ENCODE measurements at regions not wholly inside any gene's neighbourhood (a gene's known extent, or its start where the extent isn't known, plus 50 kb on each side); places are given as distances from the start of the nearest gene placed in this dataset.

GRCh38 chr5:74262544-74263207, 377.9 kb downstream of the ENC1 start:
- no peaks in the 10 kb centered on the region for H3K27me3 ChIP-seq (ENCODE audit: insufficient read depth)
- H3K27ac Mint-ChIP-seq: no peak overlapping the region
- no peaks in the 10 kb centered on the region for H4K20me1 ChIP-seq (replicated peaks; ENCODE audit: insufficient read depth)
- H3K9me3 Mint-ChIP-seq: no peaks in the 10 kb centered on the region
- TF ChIP-seq ZNF331 (CRISPR knock-in tag; IDR thresholded peaks at IDR 0.05; ENCODE audit: low read depth) (no peak), JUNB (IDR thresholded peaks at IDR 0.05; ENCODE audit: unreplicated experiment) (no peak), REST (IDR thresholded peaks at IDR 0.05; ENCODE audit: unreplicated experiment) (no peak), EZH2 (IDR thresholded peaks at IDR 0.05; ENCODE audit: low read depth, unreplicated experiment) (no peak), NANOG (IDR thresholded peaks at IDR 0.05; ENCODE audit: borderline replicate concordance) (no peak)
- TF ChIP-seq, protein P1, sequence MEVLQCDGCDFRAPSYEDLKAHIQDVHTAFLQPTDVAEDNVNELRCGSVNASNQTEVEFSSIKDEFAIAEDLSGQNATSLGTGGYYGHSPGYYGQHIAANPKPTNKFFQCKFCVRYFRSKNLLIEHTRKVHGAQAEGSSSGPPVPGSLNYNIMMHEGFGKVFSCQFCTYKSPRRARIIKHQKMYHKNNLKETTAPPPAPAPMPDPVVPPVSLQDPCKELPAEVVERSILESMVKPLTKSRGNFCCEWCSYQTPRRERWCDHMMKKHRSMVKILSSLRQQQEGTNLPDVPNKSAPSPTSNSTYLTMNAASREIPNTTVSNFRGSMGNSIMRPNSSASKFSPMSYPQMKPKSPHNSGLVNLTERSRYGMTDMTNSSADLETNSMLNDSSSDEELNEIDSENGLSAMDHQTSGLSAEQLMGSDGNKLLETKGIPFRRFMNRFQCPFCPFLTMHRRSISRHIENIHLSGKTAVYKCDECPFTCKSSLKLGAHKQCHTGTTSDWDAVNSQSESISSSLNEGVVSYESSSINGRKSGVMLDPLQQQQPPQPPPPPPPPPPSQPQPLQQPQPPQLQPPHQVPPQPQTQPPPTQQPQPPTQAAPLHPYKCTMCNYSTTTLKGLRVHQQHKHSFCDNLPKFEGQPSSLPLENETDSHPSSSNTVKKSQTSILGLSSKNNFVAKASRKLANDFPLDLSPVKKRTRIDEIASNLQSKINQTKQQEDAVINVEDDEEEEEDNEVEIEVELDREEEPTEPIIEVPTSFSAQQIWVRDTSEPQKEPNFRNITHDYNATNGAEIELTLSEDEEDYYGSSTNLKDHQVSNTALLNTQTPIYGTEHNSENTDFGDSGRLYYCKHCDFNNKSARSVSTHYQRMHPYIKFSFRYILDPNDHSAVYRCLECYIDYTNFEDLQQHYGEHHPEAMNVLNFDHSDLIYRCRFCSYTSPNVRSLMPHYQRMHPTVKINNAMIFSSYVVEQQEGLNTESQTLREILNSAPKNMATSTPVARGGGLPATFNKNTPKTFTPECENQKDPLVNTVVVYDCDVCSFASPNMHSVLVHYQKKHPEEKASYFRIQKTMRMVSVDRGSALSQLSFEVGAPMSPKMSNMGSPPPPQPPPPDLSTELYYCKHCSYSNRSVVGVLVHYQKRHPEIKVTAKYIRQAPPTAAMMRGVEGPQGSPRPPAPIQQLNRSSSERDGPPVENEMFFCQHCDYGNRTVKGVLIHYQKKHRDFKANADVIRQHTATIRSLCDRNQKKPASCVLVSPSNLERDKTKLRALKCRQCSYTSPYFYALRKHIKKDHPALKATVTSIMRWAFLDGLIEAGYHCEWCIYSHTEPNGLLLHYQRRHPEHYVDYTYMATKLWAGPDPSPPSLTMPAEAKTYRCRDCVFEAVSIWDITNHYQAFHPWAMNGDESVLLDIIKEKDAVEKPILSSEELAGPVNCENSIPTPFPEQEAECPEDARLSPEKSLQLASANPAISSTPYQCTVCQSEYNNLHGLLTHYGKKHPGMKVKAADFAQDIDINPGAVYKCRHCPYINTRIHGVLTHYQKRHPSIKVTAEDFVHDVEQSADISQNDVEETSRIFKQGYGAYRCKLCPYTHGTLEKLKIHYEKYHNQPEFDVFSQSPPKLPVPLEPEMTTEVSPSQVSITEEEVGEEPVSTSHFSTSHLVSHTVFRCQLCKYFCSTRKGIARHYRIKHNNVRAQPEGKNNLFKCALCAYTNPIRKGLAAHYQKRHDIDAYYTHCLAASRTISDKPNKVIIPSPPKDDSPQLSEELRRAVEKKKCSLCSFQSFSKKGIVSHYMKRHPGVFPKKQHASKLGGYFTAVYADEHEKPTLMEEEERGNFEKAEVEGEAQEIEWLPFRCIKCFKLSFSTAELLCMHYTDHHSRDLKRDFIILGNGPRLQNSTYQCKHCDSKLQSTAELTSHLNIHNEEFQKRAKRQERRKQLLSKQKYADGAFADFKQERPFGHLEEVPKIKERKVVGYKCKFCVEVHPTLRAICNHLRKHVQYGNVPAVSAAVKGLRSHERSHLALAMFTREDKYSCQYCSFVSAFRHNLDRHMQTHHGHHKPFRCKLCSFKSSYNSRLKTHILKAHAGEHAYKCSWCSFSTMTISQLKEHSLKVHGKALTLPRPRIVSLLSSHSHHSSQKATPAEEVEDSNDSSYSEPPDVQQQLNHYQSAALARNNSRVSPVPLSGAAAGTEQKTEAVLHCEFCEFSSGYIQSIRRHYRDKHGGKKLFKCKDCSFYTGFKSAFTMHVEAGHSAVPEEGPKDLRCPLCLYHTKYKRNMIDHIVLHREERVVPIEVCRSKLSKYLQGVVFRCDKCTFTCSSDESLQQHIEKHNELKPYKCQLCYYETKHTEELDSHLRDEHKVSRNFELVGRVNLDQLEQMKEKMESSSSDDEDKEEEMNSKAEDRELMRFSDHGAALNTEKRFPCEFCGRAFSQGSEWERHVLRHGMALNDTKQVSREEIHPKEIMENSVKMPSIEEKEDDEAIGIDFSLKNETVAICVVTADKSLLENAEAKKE (CRISPR knock-in tag; IDR thresholded peaks at IDR 0.05): no peak
- TF ChIP-seq, protein P2, sequence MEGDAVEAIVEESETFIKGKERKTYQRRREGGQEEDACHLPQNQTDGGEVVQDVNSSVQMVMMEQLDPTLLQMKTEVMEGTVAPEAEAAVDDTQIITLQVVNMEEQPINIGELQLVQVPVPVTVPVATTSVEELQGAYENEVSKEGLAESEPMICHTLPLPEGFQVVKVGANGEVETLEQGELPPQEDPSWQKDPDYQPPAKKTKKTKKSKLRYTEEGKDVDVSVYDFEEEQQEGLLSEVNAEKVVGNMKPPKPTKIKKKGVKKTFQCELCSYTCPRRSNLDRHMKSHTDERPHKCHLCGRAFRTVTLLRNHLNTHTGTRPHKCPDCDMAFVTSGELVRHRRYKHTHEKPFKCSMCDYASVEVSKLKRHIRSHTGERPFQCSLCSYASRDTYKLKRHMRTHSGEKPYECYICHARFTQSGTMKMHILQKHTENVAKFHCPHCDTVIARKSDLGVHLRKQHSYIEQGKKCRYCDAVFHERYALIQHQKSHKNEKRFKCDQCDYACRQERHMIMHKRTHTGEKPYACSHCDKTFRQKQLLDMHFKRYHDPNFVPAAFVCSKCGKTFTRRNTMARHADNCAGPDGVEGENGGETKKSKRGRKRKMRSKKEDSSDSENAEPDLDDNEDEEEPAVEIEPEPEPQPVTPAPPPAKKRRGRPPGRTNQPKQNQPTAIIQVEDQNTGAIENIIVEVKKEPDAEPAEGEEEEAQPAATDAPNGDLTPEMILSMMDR (conservative IDR thresholded peaks at IDR 0.05; ENCODE audit: low read depth in 2 of 2): no peak
- TF ChIP-seq, protein P3, sequence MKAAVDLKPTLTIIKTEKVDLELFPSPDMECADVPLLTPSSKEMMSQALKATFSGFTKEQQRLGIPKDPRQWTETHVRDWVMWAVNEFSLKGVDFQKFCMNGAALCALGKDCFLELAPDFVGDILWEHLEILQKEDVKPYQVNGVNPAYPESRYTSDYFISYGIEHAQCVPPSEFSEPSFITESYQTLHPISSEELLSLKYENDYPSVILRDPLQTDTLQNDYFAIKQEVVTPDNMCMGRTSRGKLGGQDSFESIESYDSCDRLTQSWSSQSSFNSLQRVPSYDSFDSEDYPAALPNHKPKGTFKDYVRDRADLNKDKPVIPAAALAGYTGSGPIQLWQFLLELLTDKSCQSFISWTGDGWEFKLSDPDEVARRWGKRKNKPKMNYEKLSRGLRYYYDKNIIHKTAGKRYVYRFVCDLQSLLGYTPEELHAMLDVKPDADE (IDR thresholded peaks at IDR 0.05): no peak
- ATAC-seq (no peak), DNase-seq (ENCODE audit: low spot score) (no peak)
- H2AFZ ChIP-seq: no peak overlapping the region
- no peak overlapping the region for H3K4me2 ChIP-seq
- no peaks in the 10 kb centered on the region for H3F3A ChIP-seq (replicated peaks; ENCODE audit: low read depth)
- no peak overlapping the region for H3K27ac ChIP-seq (ENCODE audit: low read depth)
- no peak overlapping the region for H3K4me3 Mint-ChIP-seq
- H3K9me2 ChIP-seq (ENCODE audit: insufficient read depth): no peaks in the 10 kb centered on the region
- no peak overlapping the region for H3K4me3 ChIP-seq
- H3K27me3 Mint-ChIP-seq (ENCODE audit: insufficient read depth, low read depth, poor library complexity): peaks cover 3% of the 10 kb centered on the region
- H3K36me3 Mint-ChIP-seq (ENCODE audit: low read depth): no peaks in the 10 kb centered on the region
- H3K36me3 ChIP-seq (ENCODE audit: insufficient read depth): no peaks in the 10 kb centered on the region
- H3K79me2 ChIP-seq (replicated peaks; ENCODE audit: insufficient read depth): no peaks in the 10 kb centered on the region
- peaks cover 17% of the 10 kb centered on the region for H3K4me1 ChIP-seq (ENCODE audit: insufficient read depth)
- peaks cover 35% of the 10 kb centered on the region for H3K4me1 Mint-ChIP-seq

All from GM23338 (cell line).